NT2/D1 (cell line): ENCODE measurements at regions not wholly inside any gene's neighbourhood (a gene's known extent, or its start where the extent isn't known, plus 50 kb on each side); places are given as distances from the start of the nearest gene placed in this dataset.
"Not testable (repeated sequence)": the region's sequence is repeated elsewhere in the genome, so short reads cannot be mapped to it uniquely, and the experiment has no call there.

Experiments used
- DNase-seq: peaks from one replicate; pipeline ENCODE4 v3.0.0-alpha.2; 2011; ENCODE audit warnings: low read depth, low spot score
- H3K27me3 ChIP-seq: 2 replicates; pipeline ENCODE4 v1.6.0; 2011; ENCODE audit warnings: mild to moderate bottlenecking; ENCODE audit not compliant: insufficient read length, insufficient read depth
- H3K36me3 ChIP-seq: 2 replicates; pipeline ENCODE4 v1.6.1; 2011; ENCODE audit warnings: mild to moderate bottlenecking, low read length, mixed read lengths; ENCODE audit not compliant: insufficient read depth, insufficient read length
- H3K4me1 ChIP-seq: 2 replicates; pipeline ENCODE4 v1.5.1; 2011; ENCODE audit not compliant: insufficient read depth, insufficient read length
- H3K4me3 ChIP-seq: 2 replicates; pipeline ENCODE4 v1.5.1; 2011; ENCODE audit warnings: low read depth; ENCODE audit not compliant: insufficient read length
- H3K9ac ChIP-seq: 2 replicates; pipeline ENCODE4 v1.6.0; 2011; ENCODE audit warnings: low read depth; ENCODE audit not compliant: insufficient read length
- H3K9me3 ChIP-seq: 2 replicates; pipeline ENCODE4 v1.5.1; 2011; ENCODE audit warnings: mild to moderate bottlenecking, low read length; ENCODE audit not compliant: insufficient read depth
- SUZ12 ChIP-seq: IDR thresholded peaks from 2 replicates; pipeline ENCODE4 v1.6.1; 2011; ENCODE audit not compliant: insufficient read length, insufficient read depth; ENCODE audit errors: extremely low read depth
- YY1 ChIP-seq: IDR thresholded peaks from 2 replicates; pipeline ENCODE4 v1.6.1; 2011; ENCODE audit not compliant: insufficient read length, insufficient read depth
- ZNF274 ChIP-seq: IDR thresholded peaks from 2 replicates; pipeline ENCODE4 v1.6.1; 2011; ENCODE audit warnings: mild to moderate bottlenecking, low read depth, low read length

- Histone ChIP-seq H3K9me3 (no peaks in the 10 kb centered on the region), H3K4me1 (peaks cover 51% of the 10 kb centered on the region), H3K9ac (peak overlapping the region; percentile 51), H3K27me3 (no peaks in the 10 kb centered on the region), H3K4me3 (no peak overlapping the region), H3K36me3 (peaks cover 3% of the 10 kb centered on the region)
- TF ChIP-seq SUZ12 (no peak), ZNF274 (no peak), YY1 (no peak)
- no peak for DNase-seq
These were observed 125.5 kb upstream of the CIBAR2 start for GRCh38 chr16:85237817-85238216.

DNA sequence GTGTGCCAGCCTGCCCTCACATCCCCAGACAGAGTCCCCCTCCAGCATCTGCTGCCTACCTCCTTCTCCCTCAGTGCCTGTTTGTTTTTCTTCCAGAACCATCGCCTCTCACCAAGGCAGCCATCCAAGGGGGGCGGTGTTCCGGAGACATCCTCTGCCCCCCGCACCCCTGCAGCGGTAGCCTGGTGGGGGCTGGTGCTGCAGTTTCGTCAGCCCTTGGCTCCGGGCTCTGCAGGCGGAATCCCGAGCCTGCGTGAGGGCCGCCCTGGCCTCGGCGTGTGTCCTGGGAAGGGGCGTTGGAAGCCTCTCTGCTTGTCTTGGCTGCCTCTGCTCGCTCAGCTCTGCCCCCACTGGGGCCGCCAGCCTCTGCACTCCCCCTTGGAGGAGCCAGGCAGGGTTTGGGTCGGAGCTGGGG lies 126.0 kb upstream of the CIBAR2 start:
- H3K36me3 ChIP-seq, result peaks cover 3% of the 10 kb centered on the region
- peaks cover 50% of the 10 kb centered on the region for H3K4me1 ChIP-seq
- H3K27me3 ChIP-seq, result no peaks in the 10 kb centered on the region
- peak overlapping the region; percentile 63 for H3K9ac ChIP-seq
- TF ChIP-seq YY1 (no peak), ZNF274 (no peak), SUZ12 (no peak)
- H3K4me3 ChIP-seq, result no peak overlapping the region
- H3K9me3 ChIP-seq, result no peaks in the 10 kb centered on the region
- DNase-seq, result no peak

GRCh38 chr16:85239239-85239638 lies 127.0 kb upstream of the CIBAR2 start:
- Histone ChIP-seq H3K4me3 (no peak overlapping the region), H3K9me3 (no peaks in the 10 kb centered on the region), H3K36me3 (peaks cover 3% of the 10 kb centered on the region), H3K4me1 (peaks cover 43% of the 10 kb centered on the region), H3K9ac (peak overlapping the region; percentile 23), H3K27me3 (no peaks in the 10 kb centered on the region)
- TF ChIP-seq YY1 (no peak), ZNF274 (no peak), SUZ12 (no peak)
- no peak for DNase-seq

DNA sequence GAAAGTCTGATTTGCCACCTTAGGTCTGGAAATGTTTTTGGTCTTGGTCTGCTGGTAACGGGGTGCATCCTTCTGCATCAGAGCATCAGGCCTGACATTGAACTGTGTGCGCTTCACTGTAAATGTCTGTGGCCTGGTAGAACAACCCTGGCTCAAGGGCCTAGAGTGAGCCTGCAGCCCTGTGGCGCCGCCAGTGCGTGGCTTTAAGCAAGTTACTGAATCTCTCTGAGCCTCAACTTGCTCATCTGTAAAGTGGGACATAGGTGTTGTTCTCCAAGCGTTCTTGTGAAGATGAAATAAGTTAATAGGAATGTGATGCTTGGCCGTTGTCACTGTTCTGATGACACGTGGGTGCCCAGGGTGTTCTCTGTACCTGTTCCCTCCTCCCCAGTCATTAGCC lies 127.6 kb upstream of the CIBAR2 start:
- Histone ChIP-seq H3K4me1 (peaks cover 40% of the 10 kb centered on the region), H3K9me3 (no peaks in the 10 kb centered on the region), H3K27me3 (no peaks in the 10 kb centered on the region), H3K4me3 (no peak overlapping the region), H3K36me3 (peaks cover 3% of the 10 kb centered on the region), H3K9ac (no peak overlapping the region)
- DNase-seq, result no peak
- TF ChIP-seq YY1 (no peak), ZNF274 (no peak), SUZ12 (no peak)

DNA sequence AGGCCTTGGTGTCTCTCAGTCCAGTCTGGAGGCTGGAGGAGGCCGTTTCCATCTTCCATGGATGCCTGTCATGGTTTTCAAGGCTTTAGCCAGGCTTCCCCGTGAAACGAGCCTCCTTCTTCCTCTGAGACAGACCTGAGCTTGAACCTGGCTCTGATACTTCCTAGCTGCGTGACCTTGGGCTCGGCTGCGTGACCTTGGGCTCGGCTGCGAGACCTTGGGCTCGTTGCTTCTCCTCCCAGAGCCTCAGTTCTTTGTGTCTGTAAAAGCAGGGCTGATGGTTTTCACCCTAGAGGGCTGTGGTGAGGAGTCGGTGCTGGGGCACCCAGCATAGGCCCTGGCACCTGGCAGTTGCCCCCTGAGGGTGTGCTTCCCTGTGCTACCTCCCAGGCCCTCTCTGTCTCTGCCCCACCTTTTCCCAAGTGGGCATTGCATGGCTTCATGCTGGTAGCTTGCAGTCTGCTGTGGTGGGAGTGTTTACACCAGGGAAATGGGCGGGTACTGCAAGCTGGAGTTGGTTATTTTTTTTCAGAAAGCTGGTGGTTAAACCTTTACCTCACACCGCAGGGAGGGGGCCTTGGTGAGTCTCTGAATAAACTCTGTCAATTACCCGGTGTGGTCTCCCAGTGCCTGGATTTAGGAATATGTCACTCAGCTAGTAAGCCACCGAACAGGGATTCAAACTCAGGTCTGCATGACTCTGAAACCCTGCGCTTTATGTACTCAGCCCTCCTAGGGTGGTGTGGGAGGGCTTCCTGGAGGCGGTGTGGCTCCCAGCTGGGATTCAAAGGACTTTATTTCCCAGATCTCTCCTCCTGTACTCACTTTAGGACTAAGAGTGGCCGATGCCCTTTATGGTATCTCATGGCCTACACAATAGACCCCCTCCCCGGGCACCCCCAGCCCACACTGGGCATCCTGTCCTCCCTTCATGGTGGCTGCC lies 129.0 kb upstream of the CIBAR2 start:
- H3K4me3 ChIP-seq, result no peak overlapping the region
- DNase-seq, result no peak
- H3K9me3 ChIP-seq, result no peaks in the 10 kb centered on the region
- TF ChIP-seq YY1 (no peak), ZNF274 (no peak), SUZ12 (no peak)
- H3K9ac ChIP-seq, result no peak overlapping the region
- H3K36me3 ChIP-seq, result peaks cover 3% of the 10 kb centered on the region
- H3K27me3 ChIP-seq, result no peaks in the 10 kb centered on the region
- peaks cover 48% of the 10 kb centered on the region for H3K4me1 ChIP-seq

GRCh38 chr16:85242140-85242539 lies 129.9 kb upstream of the CIBAR2 start:
- H3K27me3 ChIP-seq, result no peaks in the 10 kb centered on the region
- peaks cover 3% of the 10 kb centered on the region for H3K36me3 ChIP-seq
- peaks cover 48% of the 10 kb centered on the region for H3K4me1 ChIP-seq
- peak overlapping the region; percentile 2 for H3K9ac ChIP-seq
- H3K4me3 ChIP-seq, result no peak overlapping the region
- TF ChIP-seq ZNF274 (no peak), YY1 (no peak), SUZ12 (no peak)
- no peak for DNase-seq
- no peaks in the 10 kb centered on the region for H3K9me3 ChIP-seq

- Histone ChIP-seq H3K36me3 (peaks cover 3% of the 10 kb centered on the region), H3K4me3 (no peak overlapping the region), H3K9ac (peak overlapping the region; percentile 15), H3K9me3 (no peaks in the 10 kb centered on the region), H3K4me1 (peaks cover 42% of the 10 kb centered on the region), H3K27me3 (no peaks in the 10 kb centered on the region)
- no peak for DNase-seq
- TF ChIP-seq YY1, result no peak
- TF ChIP-seq ZNF274, result no peak
- no peak for TF ChIP-seq SUZ12
These were observed 131.0 kb upstream of the CIBAR2 start for GRCh38 chr16:85243308-85243707.

GRCh38 chr16:85244452-85244851 lies 132.2 kb upstream of the CIBAR2 start:
- not testable (repeated sequence) for H3K27me3 ChIP-seq

More at GRCh38 chr16:85244452-85244851, 132.2 kb upstream of the CIBAR2 start:
- peaks cover 31% of the 10 kb centered on the region for H3K4me1 ChIP-seq
- not testable (repeated sequence) for DNase-seq, H3K9ac ChIP-seq, H3K9me3 ChIP-seq, H3K36me3 ChIP-seq, H3K4me3 ChIP-seq
